NCI-H2171 treated with DMSO at 0.1 percent for 48 hours (cell line): ENCODE measurements at regions not wholly inside any gene's neighbourhood (a gene's known extent, or its start where the extent isn't known, plus 50 kb on each side); places are given as distances from the start of the nearest gene placed in this dataset.
"Not testable (repeated sequence)": the region's sequence is repeated elsewhere in the genome, so short reads cannot be mapped to it uniquely, and the experiment has no call there.

Experiments
- DNase-seq: peaks from one replicate; lab custom pipeline; 2025; lab: John Stamatoyannopoulos, UW

GRCh38 chr10:4440260-4440659, 385.7 kb upstream of the AKR1E2 start:
- DNase-seq = no peak

DNA sequence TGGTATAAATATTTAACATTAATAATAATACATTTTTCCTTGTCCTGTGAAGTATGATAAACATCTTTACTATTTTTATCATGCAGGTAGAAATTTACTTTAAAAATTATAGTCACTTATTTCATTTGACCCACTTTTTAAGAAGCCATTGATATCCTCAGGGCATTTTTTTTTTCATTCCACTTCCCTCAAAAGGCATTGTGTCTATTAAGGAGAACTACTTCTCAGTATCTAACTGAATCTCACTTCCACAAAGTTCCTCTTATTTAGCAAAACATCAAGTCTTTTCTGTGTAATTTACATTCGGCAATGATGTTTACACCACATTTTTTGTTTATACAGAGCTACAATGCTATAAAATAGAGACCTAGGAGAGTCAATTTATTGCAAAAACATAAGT, 388.2 kb upstream of the AKR1E2 start:
- DNase-seq = no peak

DNA sequence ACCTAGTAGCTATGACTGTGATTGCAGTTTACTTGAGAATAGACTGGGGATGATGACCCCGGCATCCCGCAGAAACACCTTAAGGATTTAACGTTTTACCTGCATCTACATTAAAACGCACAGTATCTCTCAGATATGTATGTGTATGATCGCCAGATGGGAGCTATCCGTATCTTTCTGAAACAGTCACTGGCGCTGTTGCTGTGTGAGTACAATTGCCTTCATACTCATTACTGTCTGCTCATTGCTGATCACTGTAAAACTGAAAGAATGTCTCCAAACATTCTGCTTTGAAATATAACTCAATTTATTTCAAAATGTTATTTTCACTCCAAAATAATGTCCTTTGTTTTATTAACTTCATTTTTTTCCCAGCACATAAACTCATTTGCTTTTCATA, 388.9 kb upstream of the AKR1E2 start:
- no peak for DNase-seq

GRCh38 chr10:4436103-4436502, 389.9 kb upstream of the AKR1E2 start:
- DNase-seq = no peak

DNA sequence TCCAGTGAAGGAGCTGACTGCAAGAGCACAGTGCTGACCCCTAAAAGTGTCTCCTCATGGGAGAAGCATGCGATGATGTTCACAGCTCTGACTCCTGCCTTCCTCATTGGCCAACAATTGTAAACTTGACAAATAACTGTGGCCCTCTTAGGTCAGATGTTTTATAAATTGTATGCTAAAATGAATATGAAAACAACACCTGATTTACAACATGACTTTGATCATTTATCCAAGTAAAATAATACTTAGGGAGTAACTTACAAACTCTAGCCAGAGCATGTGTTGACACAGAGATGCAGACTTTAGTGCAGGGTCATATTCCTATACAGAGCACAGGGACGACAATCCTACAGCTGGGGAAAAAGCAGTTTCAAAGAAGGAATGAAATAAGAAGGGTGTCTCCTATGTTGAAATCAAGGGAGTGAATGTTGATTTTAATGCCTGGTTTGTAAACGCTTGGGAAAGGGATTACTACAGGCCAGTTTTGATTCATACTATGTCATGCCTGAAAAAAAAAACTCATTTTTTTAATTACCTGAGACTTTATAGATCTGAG, 391.4 kb upstream of the AKR1E2 start:
- DNase-seq = no peak

- DNase-seq = no peak
Measured at GRCh38 chr10:4434105-4434504, 391.9 kb upstream of the AKR1E2 start.

DNA sequence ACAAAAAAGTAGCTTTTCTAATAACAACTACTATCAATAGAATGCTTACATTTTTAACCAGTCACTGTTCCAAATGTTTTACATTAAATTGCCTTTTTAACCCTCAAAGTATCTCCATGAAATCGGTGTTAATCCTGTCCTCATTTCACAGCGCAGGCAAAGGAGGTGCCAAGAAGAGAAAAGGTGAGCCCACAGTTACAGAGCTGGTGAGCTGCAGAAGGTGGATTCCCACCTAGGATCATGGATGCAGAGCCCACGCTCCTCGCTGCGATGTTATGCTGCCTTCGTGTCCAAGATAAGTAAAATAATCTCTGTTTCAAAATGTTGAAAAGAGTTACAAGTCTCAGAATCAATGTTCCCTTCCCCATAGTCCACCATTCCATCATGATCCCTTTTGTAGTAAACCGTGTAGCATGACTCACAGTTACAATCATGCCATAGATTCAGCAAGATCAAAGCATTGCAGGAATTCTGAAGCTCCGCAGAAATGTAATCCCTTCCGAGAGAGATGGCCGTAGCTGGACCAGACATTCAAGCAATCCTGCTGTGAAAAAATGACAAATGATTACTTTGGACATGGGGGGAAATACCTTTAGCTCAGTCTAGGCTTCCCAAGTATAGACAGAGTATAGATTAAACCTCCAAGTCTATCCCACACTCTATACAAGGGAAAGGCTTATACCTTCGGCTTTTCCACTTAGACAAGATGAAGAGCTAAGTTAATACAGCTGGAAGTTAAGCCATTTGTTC, 394.7 kb upstream of the AKR1E2 start:
- no peak for DNase-seq

- DNase-seq = no peak
Measured at GRCh38 chr10:4429571-4429970, 396.4 kb upstream of the AKR1E2 start.

- DNase-seq = no peak
Measured at GRCh38 chr10:4427532-4427931, 398.5 kb upstream of the AKR1E2 start.

DNA sequence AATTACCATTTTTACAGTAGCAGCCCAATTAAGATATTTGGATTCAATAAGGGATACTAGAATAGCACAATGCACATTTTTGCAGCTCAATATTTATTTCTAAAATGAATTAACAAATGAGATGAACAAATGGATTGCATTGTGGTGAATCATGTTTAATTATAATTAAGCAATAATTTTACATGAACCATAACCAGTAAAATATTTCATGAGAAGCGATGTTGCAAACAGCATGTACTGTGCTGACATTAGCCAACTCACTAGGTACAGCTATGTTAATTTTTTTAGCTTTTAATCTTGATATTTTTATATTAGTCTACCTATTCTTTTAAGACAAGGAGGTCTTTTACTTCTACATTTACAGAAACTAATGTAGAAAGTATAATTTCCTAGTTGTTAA, 399.1 kb upstream of the AKR1E2 start:
- no peak for DNase-seq

DNA sequence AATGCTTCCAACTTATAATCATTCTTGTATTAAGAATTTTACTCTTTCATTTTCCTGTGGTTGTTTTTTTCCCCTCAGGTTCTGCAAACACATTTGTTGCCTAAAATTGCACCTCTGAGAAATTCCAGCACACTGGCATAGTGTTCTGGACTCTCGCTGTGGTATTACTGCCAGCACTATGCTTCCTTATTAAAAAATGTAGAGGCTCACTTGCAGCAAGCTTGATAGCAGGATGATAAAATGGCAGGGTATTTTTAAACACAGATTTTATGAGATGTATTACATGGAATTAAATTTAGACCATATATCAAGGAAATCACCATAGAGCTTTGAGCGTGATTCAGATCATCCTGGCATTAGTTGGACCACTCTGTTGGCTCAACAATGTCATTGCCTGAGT, 416.7 kb upstream of the AKR1E2 start:
- DNase-seq = no peak

GRCh38 chr10:4407783-4408182, 418.2 kb upstream of the AKR1E2 start:
- no peak for DNase-seq

GRCh38 chr10:4405828-4406227, 420.2 kb upstream of the AKR1E2 start:
- DNase-seq = no peak

DNA sequence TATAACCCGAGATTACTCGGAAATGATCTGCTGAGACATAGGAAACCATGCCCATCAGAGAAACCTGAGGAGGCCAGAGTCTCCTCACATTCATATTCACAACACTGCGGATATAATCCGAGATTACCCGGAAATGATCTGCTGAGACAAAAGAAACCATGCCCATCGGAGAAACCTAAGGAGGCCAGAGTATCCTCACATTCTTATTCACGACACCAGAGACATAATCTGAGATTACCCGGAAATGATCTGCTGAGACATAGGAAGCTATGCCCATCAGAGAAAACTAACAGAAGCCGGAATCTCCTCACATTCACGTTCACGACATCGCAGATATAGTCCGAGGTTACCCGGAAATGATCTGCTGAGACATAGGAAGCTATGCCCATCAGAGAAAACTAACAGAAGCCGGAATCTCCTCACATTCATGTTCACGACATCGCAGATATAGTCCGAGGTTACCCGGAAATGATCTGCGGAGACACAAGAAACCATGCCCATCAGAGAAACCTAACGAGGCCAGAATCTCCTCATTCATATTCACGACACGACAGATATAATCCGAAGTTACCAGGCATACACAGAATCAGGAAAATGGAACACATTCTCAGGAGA, 422.3 kb upstream of the AKR1E2 start:
- no peak for DNase-seq

GRCh38 chr10:4401080-4401479, 424.9 kb upstream of the AKR1E2 start:
- not testable (repeated sequence) for DNase-seq

- no peak for DNase-seq
Measured at GRCh38 chr10:4399556-4399955, 426.5 kb upstream of the AKR1E2 start.

DNA sequence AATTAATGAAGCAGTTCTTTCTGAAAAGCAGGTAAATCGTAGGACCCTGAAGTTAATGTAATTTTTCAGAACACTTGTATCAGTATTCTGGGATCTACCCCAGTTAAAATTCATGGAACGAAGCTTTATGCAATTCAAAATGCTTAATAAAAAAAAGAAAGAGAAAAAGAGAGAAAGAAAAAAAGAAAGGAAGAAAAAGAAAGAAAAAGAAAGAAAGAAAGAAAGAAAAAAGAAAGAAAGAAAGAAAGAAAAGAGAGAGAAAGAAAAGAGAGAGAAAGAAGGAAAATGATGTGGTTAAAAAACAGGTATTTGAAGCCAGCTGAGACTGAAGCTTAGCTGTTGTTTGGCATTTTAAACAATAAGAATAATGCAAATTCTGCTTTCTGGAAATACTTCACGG, 427.4 kb upstream of the AKR1E2 start:
- no peak for DNase-seq

DNA sequence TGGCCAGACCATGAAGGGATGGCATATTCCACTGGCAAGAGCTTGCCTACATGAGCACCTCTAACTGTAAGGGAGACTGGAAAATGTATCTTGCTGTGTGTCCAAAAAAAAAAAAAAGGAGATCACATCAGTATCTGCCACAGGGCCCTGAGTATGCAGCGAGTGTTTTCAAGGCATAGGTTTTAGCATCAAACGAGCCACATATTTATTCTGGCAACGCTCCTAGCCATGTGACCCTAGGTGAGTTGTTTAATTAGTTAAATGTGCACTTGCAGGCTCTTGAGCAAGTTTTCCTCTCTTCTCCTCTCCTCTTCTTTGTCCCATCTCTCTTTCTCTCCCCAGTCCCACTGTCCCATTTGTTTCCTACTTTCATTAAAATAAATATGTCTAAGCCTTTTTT, 428.7 kb upstream of the AKR1E2 start:
- no peak for DNase-seq

DNA sequence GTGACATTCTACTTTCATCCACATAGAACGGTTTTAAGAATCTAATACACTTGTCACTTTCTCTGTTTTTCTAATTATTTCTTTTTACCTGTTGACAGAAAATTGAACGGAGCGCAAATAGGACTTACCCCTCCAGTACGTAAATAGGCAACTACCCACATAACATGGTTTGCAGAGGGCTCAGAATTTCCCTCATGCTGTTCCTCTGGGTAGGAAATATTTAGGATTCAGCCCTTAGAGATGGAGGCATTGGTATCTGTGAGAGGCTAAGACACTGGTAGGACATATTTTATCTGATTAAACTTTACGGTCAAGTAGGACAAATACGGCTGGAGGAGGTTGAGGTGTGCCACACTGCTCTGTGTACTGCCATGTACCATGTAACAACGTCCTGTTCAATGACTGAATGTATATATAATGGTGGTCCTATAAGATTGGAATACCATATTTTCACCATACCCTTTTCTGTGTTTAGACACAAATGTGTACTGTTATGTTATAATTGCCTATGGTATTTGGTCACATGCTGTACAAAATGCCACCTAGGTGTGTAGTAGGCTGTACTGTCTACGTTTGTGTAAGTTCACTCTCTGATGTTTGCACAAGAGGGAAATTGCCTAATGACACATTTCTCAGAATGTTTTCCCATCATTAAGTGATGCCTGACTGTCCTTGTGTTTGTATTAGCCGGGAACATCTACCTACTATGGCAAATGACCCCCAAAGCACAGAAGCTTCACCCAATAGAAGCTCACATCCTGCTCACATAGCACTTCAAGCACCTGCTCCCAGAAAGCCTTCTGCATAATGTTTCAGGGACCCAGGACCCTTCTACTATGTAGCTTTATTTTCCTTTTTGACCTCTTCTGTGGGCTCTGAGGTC, 429.4 kb upstream of the AKR1E2 start:
- no peak for DNase-seq

DNA sequence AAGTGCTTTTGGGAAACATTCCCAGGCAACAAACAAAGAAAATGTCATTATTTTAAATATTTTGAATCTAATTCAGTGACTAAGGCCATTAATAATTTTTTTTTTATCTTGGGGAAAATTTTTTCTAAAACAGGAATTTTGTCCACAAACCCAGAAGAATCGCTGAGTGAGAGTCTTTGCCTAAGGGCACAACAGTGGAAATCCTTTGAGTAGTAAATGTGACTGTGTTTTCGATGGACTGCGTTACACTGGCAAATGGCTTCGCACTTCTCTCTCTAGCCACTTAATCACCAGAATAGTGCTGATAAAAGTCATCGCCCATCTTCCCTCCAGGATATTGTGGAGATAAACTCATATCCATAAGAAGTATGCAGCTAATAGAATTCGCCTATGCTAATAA, 430.3 kb upstream of the AKR1E2 start:
- DNase-seq = no peak

- DNase-seq = not testable (repeated sequence)
Measured at GRCh38 chr10:4394455-4394854, 431.6 kb upstream of the AKR1E2 start.

DNA sequence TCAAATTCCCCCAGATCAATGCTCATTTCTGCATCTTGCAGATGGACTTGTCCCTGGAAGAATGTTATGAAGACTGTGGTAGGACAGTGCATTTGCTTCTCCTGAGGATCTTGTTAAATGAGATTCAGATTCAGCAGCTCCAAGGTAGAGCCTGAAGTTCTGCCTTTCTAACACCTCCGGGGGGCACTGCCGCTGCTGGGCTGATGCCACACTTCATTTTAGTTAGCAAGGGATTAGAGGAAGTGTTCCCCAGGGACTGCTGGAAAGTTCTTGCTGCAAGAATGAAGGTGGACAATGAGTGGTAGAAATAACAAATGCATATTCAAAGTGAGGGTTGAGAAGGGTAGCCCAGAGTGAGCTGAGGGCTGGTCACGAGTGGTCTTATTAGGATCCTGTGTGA, 434.3 kb upstream of the AKR1E2 start:
- DNase-seq = no peak

- DNase-seq = no peak
Measured at GRCh38 chr10:4390219-4390618, 435.8 kb upstream of the AKR1E2 start.
